Mesendoderm (in vitro differentiated cells): ENCODE measurements at regions not wholly inside any gene's neighbourhood (a gene's known extent, or its start where the extent isn't known, plus 50 kb on each side); places are given as distances from the start of the nearest gene placed in this dataset.
A peak's percentile ranks its signal among the peaks of the same experiment; 100 is the strongest.
"Not testable (repeated sequence)": the region's sequence is repeated elsewhere in the genome, so short reads cannot be mapped to it uniquely, and the experiment has no call there.

ENCODE experiments used
- DNase-seq: peaks from one replicate; pipeline ENCODE4 v3.0.0; 2013
- H2AK5ac ChIP-seq: 2 replicates; pipeline ENCODE4 v1.6.1; 2013; ENCODE audit warnings: low read length, inconsistent platforms
- H2BK120ac ChIP-seq: 2 replicates; pipeline ENCODE4 v1.6.1; 2013; ENCODE audit warnings: low read depth, mild to moderate bottlenecking, low read length, moderate library complexity, mixed read lengths
- H2BK15ac ChIP-seq: replicated peaks from 2 replicates; pipeline ENCODE4 v1.6.1; 2013; ENCODE audit warnings: low read depth, mild to moderate bottlenecking, moderate library complexity
- H2BK5ac ChIP-seq: 2 replicates; pipeline ENCODE4 v1.6.1; 2013; ENCODE audit warnings: low read length, inconsistent platforms
- H3K18ac ChIP-seq: 2 replicates; pipeline ENCODE4 v1.6.1; 2013; ENCODE audit warnings: mild to moderate bottlenecking, low read length, mixed read lengths
- H3K23ac ChIP-seq: one replicate; pipeline ENCODE4 v1.6.1; 2013; ENCODE audit warnings: low read length
- H3K27ac ChIP-seq: 2 replicates; pipeline ENCODE4 v1.5.1; 2013; ENCODE audit warnings: low read depth, mild to moderate bottlenecking, inconsistent platforms, low read length, moderate library complexity
- H3K27me3 ChIP-seq: 2 replicates; pipeline ENCODE4 v1.6.1; 2013; ENCODE audit warnings: low read length, control low read depth, mild to moderate bottlenecking, inconsistent platforms; ENCODE audit not compliant: insufficient read depth, poor library complexity
- H3K36me3 ChIP-seq: 2 replicates; pipeline ENCODE4 v1.6.1; 2013; ENCODE audit warnings: low read length, inconsistent platforms; ENCODE audit not compliant: control insufficient read depth, insufficient read depth
- H3K4ac ChIP-seq: one replicate; pipeline ENCODE4 v1.6.1; 2013; ENCODE audit warnings: low read depth, mild to moderate bottlenecking, low read length, moderate library complexity
- H3K4me1 ChIP-seq: 2 replicates; pipeline ENCODE4 v1.6.1; 2013; ENCODE audit warnings: low read depth, low read length, inconsistent platforms; ENCODE audit not compliant: control insufficient read depth
- H3K4me2 ChIP-seq: 2 replicates; pipeline ENCODE4 v1.6.1; 2013; ENCODE audit warnings: low read length
- H3K4me3 ChIP-seq: 2 replicates; pipeline ENCODE4 v1.5.1; 2013; ENCODE audit warnings: mild to moderate bottlenecking, low read length
- H3K56ac ChIP-seq: one replicate; pipeline ENCODE4 v1.6.1; 2013; ENCODE audit warnings: low read length
- H3K79me1 ChIP-seq: 2 replicates; pipeline ENCODE4 v1.6.1; 2013; ENCODE audit warnings: low read length, inconsistent platforms
- H3K79me2 ChIP-seq: 2 replicates; pipeline ENCODE4 v1.6.1; 2013; ENCODE audit warnings: mild to moderate bottlenecking, low read length; ENCODE audit not compliant: control insufficient read depth, insufficient read depth
- H3K9ac ChIP-seq: 2 replicates; pipeline ENCODE4 v1.6.1; 2013; ENCODE audit warnings: low read length, inconsistent platforms
- H4K5ac ChIP-seq: one replicate; pipeline ENCODE4 v1.6.1; 2013; ENCODE audit warnings: low read length
- H4K8ac ChIP-seq: one replicate; pipeline ENCODE4 v1.6.1; 2013; ENCODE audit warnings: low read depth, mild to moderate bottlenecking, control low read depth, low read length, moderate library complexity
- WGBS: extraction: QIAGEN DNeasy Blood & Tissue Kit; methylation state at CpG from one replicate; pipeline ENCODE4 v1.1.7; 2013; ENCODE audit warnings: low lambda C conversion rate, missing lambda C conversion rate; ENCODE audit not compliant: insufficient coverage; ENCODE audit errors: extremely low coverage; 5-methylcytosine and 5-hydroxymethylcytosine counted together

DNA sequence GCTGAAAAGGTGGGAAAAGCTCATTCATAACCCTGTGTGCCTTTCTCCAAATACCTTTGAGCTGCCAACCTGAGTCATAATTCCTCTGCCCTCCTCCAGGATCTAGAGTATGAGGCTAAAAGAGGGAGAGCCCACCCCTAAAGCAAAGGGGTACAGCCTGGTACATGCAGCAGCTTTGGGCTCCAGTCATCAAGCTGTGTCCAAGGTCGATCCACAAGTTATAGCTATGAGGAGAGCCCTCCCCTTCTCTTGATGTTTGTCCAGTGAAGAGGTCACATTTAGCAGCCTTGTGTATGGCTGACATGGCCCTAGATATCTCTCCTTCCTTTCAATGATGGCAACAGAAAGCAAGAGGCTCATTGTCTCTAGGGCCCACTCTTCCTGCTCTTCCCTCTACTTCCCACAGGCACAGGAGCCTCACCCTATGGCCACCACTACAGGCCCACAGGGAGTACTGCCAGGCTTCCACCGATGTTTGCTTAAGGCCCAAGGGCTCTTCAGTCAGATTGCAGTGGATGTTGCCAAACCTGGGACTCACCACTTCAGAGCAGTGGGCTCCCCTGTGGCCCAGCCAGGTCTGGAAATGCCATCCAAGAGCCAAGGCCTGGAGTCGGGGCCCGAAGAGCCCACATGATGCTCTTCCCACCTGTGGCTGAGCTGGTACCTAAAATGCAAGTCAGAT, 176.8 kb downstream of the CD83 start:
- no peak overlapping the region for H3K23ac ChIP-seq
- peak overlapping the region; percentile 61 for H2AK5ac ChIP-seq
- no peaks in the 10 kb centered on the region for H3K79me2 ChIP-seq
- no peak overlapping the region for H3K27ac ChIP-seq
- WGBS, result no CpG with 5 or more reads among the region's 4 CpGs
- peak overlapping the region; percentile 70 for H2BK5ac ChIP-seq
- no peaks in the 10 kb centered on the region for H3K27me3 ChIP-seq
- peak overlapping the region; percentile 45 for H3K56ac ChIP-seq
- H4K5ac ChIP-seq, result no peak overlapping the region
- H3K4me2 ChIP-seq, result no peak overlapping the region
- no peak overlapping the region for H3K4me3 ChIP-seq
- H4K8ac ChIP-seq, result no peak overlapping the region
- no peaks in the 10 kb centered on the region for H3K79me1 ChIP-seq
- H3K9ac ChIP-seq, result no peak overlapping the region
- H2BK15ac ChIP-seq, result no peak overlapping the region
- peak overlapping the region; percentile 35 for H3K18ac ChIP-seq
- H3K4ac ChIP-seq, result peak overlapping the region; percentile 86
- no peaks in the 10 kb centered on the region for H3K36me3 ChIP-seq
- H2BK120ac ChIP-seq, result peak overlapping the region; percentile 49
- no peak for DNase-seq
- peaks cover 8% of the 10 kb centered on the region for H3K4me1 ChIP-seq

DNA sequence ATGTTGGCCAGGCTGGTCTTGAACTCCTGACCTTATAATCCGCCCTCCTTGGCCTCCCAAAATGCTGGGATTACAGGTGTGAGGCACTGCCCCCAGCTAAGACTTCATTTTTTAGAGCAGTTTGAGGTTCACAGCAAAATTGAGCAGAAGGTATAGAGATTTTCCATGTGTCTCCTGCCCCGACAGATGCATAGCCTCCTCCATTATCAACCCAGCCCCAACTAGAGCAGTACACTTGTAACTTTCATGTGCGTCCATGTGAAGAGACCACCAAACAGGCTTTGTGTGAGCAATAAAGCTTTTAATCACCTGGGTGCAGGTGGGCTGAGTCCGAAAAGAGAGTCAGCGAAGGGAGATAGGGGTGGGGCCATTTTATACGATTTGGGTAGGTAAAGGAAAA, 179.1 kb downstream of the CD83 start:
- H3K4me1 ChIP-seq, H3K79me2 ChIP-seq, H2BK5ac ChIP-seq, H4K8ac ChIP-seq, H4K5ac ChIP-seq, H3K4me2 ChIP-seq, H2AK5ac ChIP-seq, H3K79me1 ChIP-seq, H3K27me3 ChIP-seq, H2BK15ac ChIP-seq, H3K27ac ChIP-seq, H3K9ac ChIP-seq, H3K18ac ChIP-seq, H3K36me3 ChIP-seq, H3K4me3 ChIP-seq, H2BK120ac ChIP-seq, H3K4ac ChIP-seq, H3K23ac ChIP-seq, DNase-seq: not testable (repeated sequence)
- peak overlapping the region; percentile 34 for H3K56ac ChIP-seq
- no CpG with 5 or more reads among the region's 6 CpGs for WGBS

DNA sequence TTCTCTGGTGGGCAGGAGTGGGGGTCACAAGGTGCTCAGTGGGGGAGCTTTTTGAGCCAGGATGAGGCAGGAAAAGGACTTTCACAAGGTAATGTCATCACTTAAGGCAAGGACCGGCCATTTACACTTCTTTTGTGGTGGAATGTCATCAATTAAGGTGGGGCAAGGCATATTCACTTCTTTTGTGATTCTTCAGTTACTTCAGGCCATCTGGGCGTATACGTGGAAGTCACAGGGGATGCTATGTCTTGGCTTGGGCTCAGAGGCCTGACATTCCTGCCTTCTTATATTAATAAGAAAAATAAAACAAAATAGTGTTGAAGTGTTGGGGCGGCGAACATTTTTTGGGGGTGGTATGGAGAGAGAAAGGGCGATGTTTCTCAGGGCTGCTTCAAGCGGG, 179.5 kb downstream of the CD83 start:
- not testable (repeated sequence) for H3K56ac ChIP-seq, H4K5ac ChIP-seq, H3K23ac ChIP-seq, H3K4me3 ChIP-seq, H3K79me2 ChIP-seq, H2BK5ac ChIP-seq, H3K4me2 ChIP-seq, H3K27ac ChIP-seq, DNase-seq, H3K18ac ChIP-seq, H3K4me1 ChIP-seq, H3K4ac ChIP-seq, H2AK5ac ChIP-seq, H3K27me3 ChIP-seq, H4K8ac ChIP-seq, H3K9ac ChIP-seq, H3K36me3 ChIP-seq, H2BK120ac ChIP-seq, H3K79me1 ChIP-seq, H2BK15ac ChIP-seq
- no CpG with 5 or more reads among the region's 7 CpGs for WGBS

DNA sequence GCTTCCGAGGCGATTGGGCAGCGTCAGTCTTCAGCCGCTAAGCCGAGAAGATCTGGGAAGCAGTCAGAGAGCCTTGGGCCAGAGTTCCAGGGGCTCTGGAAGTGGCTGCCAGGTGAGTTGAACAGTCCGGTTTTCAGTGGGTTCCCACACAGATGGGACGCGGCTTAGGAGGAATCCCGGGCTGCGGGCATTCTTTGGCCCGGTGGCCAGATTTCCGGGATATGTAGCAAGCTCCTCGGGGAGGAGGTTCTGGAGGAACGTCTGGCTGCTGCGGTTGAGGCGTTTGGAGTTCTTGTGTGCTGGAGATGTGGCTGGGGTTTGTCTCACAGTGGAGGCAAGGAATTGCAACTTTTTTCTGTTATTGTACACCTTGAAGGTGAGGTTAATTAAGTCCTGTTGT, 182.6 kb downstream of the CD83 start:
- not testable (repeated sequence) for H3K9ac ChIP-seq, H3K27ac ChIP-seq, H3K4me3 ChIP-seq

DNA sequence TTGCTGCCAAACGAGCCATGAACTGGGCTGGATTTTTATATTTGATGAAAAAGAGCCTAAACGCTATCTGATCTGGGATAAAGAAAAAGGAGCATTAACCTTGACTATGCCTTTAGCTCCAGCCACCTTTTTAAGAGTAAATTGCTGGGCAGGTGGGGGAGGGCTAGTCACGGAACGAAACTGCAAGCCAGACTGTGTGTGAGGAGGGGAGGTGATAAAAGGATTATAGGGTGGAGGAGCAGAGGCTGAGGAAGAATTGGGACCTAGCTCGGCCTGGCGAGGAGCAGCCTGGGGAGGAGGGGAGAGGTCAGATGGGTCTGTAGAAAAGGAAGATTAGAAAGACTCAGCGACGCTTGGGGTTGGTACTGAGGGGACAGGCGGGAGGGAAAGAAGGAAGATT, 183.1 kb downstream of the CD83 start:
- H4K8ac ChIP-seq, H2AK5ac ChIP-seq, H3K4me2 ChIP-seq, H2BK15ac ChIP-seq, H3K4me3 ChIP-seq, H3K79me1 ChIP-seq, H3K79me2 ChIP-seq, H3K4ac ChIP-seq, H3K23ac ChIP-seq, H3K18ac ChIP-seq, H3K4me1 ChIP-seq, H3K36me3 ChIP-seq, H2BK5ac ChIP-seq, H4K5ac ChIP-seq, H2BK120ac ChIP-seq, DNase-seq, H3K27ac ChIP-seq, H3K27me3 ChIP-seq, H3K9ac ChIP-seq, H3K56ac ChIP-seq: not testable (repeated sequence)
- no CpG with 5 or more reads among the region's 9 CpGs for WGBS

More for the DNA sequence above, 182.6 kb downstream of the CD83 start:
- peak overlapping the region; percentile 48 for H2BK120ac ChIP-seq
- H3K4me1 ChIP-seq, H2BK15ac ChIP-seq, DNase-seq, H3K79me2 ChIP-seq, H4K5ac ChIP-seq, H2BK5ac ChIP-seq, H3K27me3 ChIP-seq, H3K79me1 ChIP-seq, H3K4me2 ChIP-seq, H2AK5ac ChIP-seq, H3K23ac ChIP-seq, H4K8ac ChIP-seq, H3K36me3 ChIP-seq: not testable (repeated sequence)
- peak overlapping the region; percentile 73 for H3K4ac ChIP-seq
- WGBS, result no CpG with 5 or more reads among the region's 16 CpGs
- peak overlapping the region; percentile 49 for H3K56ac ChIP-seq
- H3K18ac ChIP-seq, result peak overlapping the region; percentile 69

DNA sequence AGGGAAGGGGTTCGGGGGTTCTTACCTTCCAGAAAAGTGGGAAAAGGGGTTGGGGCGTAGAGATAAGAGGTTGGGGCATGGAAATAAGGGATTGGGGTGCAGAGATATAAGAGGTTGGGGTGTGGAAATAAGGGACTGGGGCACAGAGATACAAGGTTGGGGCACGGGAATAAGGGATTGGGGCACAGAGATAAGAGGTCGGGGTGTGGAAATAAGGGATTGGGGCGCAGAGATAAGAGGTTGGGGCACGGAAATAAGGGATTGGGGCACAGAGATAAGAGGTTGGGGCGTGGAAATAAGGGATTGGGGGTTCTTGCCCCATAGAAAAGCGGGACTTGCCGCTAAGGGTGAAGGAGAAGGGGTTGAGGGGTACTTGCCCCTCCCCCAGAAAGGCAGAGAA, 183.9 kb downstream of the CD83 start:
- not testable (repeated sequence) for H3K4me2 ChIP-seq, H3K36me3 ChIP-seq, H3K79me1 ChIP-seq, H3K27me3 ChIP-seq, H3K4me1 ChIP-seq, H3K4me3 ChIP-seq, H2BK120ac ChIP-seq, DNase-seq, H3K9ac ChIP-seq, H2BK5ac ChIP-seq, H3K23ac ChIP-seq, H4K8ac ChIP-seq, H2BK15ac ChIP-seq, H4K5ac ChIP-seq, H2AK5ac ChIP-seq, H3K79me2 ChIP-seq, H3K18ac ChIP-seq
- Histone ChIP-seq H3K4ac (peak overlapping the region; percentile 81), H3K27ac (peak overlapping the region; percentile 70), H3K56ac (peak overlapping the region; percentile 25)
- no CpG with 5 or more reads among the region's 9 CpGs for WGBS
